Right ventricle myocardium inferior (tissue), 1 donor: ENCODE measurements at regions not wholly inside any gene's neighbourhood (a gene's known extent, or its start where the extent isn't known, plus 50 kb on each side); places are given as distances from the start of the nearest gene placed in this dataset.

Experiments used
- ATAC-seq: fragments of 200-7000 bp; cut with Tn5 transposase; one replicate; pipeline ENCODE4 v1.9.1; 2020; ENCODE audit warnings: mild to moderate bottlenecking, moderate library complexity
- DNase-seq: peaks from one replicate; pipeline ENCODE4 v3.0.0; 2021; ENCODE audit errors: missing footprints
- intact Hi-C: fragments of 100-400 bp; cut with DNase I; formaldehyde crosslinking; loops from one replicate; pipeline ENCODE4 v1.11.0; 2022
- donor health status: DM: no; HTN: yes; CAD: no; lungs with severe emphysema.

- ATAC-seq: no peak
- DNase-seq: no peak
- intact Hi-C loops: no loop called here
These were observed 53.4 kb upstream of the RGS18 start for GRCh38 chr1:192104852-192105251.

DNA sequence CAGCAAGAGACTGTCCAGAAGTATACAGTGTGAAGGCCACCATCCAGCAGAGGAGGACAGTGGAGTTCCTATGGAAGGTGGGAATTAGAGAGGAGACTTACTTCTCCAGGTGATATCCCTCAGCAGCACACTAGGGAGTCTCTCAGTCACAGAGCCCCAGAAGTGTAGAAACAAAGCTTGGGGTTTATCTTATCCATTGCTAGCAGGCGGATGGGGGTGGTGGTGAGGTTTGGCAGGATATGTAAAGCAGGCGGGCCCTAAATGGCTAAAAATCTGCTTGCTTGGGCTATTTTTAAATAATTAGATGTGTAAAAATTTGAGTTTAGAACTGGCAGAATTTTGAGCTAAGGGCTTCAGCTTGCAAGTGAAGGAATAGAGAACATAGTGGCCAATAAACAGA is 50.1 kb upstream of the RGS18 start:
- ATAC-seq (no peak), DNase-seq (no peak)
- intact Hi-C loops: no loop called here
